KMS-11 (cell line): ENCODE measurements at regions not wholly inside any gene's neighbourhood (a gene's known extent, or its start where the extent isn't known, plus 50 kb on each side); places are given as distances from the start of the nearest gene placed in this dataset.

ENCODE experiments used
- H2AFZ ChIP-seq: fragments of 200-600 bp; sonication (generic); 2 replicates; pipeline ENCODE4 v1.6.1; 2016; ENCODE audit warnings: antibody characterized with exemption, mixed run types, low read depth
- H3K27ac ChIP-seq: fragments of 200-600 bp; sonication (generic); 2 replicates; pipeline ENCODE4 v1.6.1; 2016; ENCODE audit warnings: mild to moderate bottlenecking, mixed run types
- H3K27me3 ChIP-seq: fragments of 200-600 bp; sonication (generic); 2 replicates; pipeline ENCODE4 v1.6.1; 2017; ENCODE audit warnings: mild to moderate bottlenecking, low read depth, mixed run types, moderate library complexity; ENCODE audit not compliant: insufficient read depth
- H3K36me3 ChIP-seq: fragments of 200-600 bp; sonication (generic); 2 replicates; pipeline ENCODE4 v1.6.1; 2017; ENCODE audit warnings: mild to moderate bottlenecking, mixed run types; ENCODE audit not compliant: insufficient read depth
- H3K4me1 ChIP-seq: fragments of 200-600 bp; sonication (generic); 2 replicates; pipeline ENCODE4 v1.6.1; 2016; ENCODE audit warnings: mild to moderate bottlenecking, low read depth, mixed run types; ENCODE audit not compliant: poor library complexity, severe bottlenecking
- H3K4me2 ChIP-seq: fragments of 200-600 bp; sonication (generic); 2 replicates; pipeline ENCODE4 v1.7.0; 2016; ENCODE audit warnings: mild to moderate bottlenecking, mixed run types
- H3K4me3 ChIP-seq: fragments of 200-600 bp; sonication (generic); IDR thresholded peaks from 2 replicates; pipeline ENCODE4 v1.6.1; 2017; ENCODE audit warnings: low read depth, low read length, mixed read lengths; ENCODE audit not compliant: insufficient read depth
- H3K79me2 ChIP-seq: fragments of 200-600 bp; sonication (generic); 2 replicates; pipeline ENCODE4 v1.6.1; 2016; ENCODE audit warnings: low read depth, mixed run types; ENCODE audit not compliant: insufficient read depth
- H3K9ac ChIP-seq: fragments of 200-600 bp; sonication (generic); 2 replicates; pipeline ENCODE4 v1.6.1; 2016; ENCODE audit warnings: mild to moderate bottlenecking, mixed run types
- H4K20me1 ChIP-seq: fragments of 200-600 bp; sonication (generic); 2 replicates; pipeline ENCODE4 v1.6.1; 2016; ENCODE audit warnings: mild to moderate bottlenecking, mixed run types; ENCODE audit not compliant: insufficient read depth
- CTCF ChIP-seq: fragments of 200-600 bp; sonication (generic); conservative IDR thresholded peaks from 2 replicates; pipeline ENCODE4 v1.6.1; 2017; ENCODE audit warnings: low read depth, mild to moderate bottlenecking, antibody characterized with exemption, low read length, moderate library complexity, mixed read lengths

GRCh38 chr7:52006674-52007073 is 690.1 kb upstream of the COBL start:
- H4K20me1 ChIP-seq: no peaks in the 10 kb centered on the region

GRCh38 chr7:52005613-52006012 is 689.0 kb upstream of the COBL start:
- no peaks in the 10 kb centered on the region for H4K20me1 ChIP-seq

More at GRCh38 chr7:52006674-52007073, 690.1 kb upstream of the COBL start:
- H3K4me2 ChIP-seq: no peak overlapping the region
- H3K4me3 ChIP-seq: no peak overlapping the region
- no peak overlapping the region for H2AFZ ChIP-seq
- no peaks in the 10 kb centered on the region for H3K79me2 ChIP-seq
- no peaks in the 10 kb centered on the region for H3K36me3 ChIP-seq
- TF ChIP-seq CTCF: no peak
- no peaks in the 10 kb centered on the region for H3K27me3 ChIP-seq
- H3K4me1 ChIP-seq: no peaks in the 10 kb centered on the region
- H3K9ac ChIP-seq: no peak overlapping the region
- no peak overlapping the region for H3K27ac ChIP-seq

GRCh38 chr7:51995596-51996179 is 679.1 kb upstream of the COBL start:
- TF ChIP-seq CTCF: no peak
- Histone ChIP-seq H3K4me2 (no peak overlapping the region), H4K20me1 (no peaks in the 10 kb centered on the region), H3K4me3 (no peak overlapping the region), H3K27me3 (no peaks in the 10 kb centered on the region), H3K36me3 (no peaks in the 10 kb centered on the region; the same call in 1 of the 2 replicates), H3K9ac (no peak overlapping the region), H2AFZ (no peak overlapping the region), H3K27ac (no peak overlapping the region), H3K4me1 (no peaks in the 10 kb centered on the region), H3K79me2 (no peaks in the 10 kb centered on the region)

More at GRCh38 chr7:52005613-52006012, 689.0 kb upstream of the COBL start:
- H3K27ac ChIP-seq: no peak overlapping the region
- TF ChIP-seq CTCF: no peak
- no peak overlapping the region for H2AFZ ChIP-seq
- H3K9ac ChIP-seq: no peak overlapping the region
- H3K79me2 ChIP-seq: no peaks in the 10 kb centered on the region
- no peak overlapping the region for H3K4me3 ChIP-seq
- H3K4me1 ChIP-seq: no peaks in the 10 kb centered on the region
- H3K36me3 ChIP-seq: no peaks in the 10 kb centered on the region
- H3K27me3 ChIP-seq: no peaks in the 10 kb centered on the region
- H3K4me2 ChIP-seq: no peak overlapping the region

DNA sequence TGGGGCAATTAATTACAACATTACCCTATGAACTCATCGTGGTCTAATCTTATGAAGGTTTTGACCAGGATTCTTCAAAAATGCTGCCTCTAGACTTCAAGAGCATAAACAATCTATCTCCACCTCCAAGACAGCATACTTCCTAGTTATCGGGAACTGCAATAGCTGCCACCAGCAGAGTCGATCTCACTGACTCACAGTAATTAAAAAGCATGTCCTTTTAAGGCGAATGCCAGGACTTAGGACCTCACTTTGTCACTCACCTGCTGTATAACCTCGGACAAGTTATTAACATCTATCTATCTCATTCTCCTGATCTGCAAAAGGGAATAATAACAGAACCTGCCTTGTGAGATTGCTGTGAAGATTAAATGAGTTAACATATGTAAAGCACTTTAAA is 666.0 kb upstream of the COBL start:
- no peaks in the 10 kb centered on the region for H3K79me2 ChIP-seq
- H3K4me1 ChIP-seq: no peaks in the 10 kb centered on the region
- H3K27me3 ChIP-seq: no peaks in the 10 kb centered on the region
- TF ChIP-seq CTCF: no peak
- no peak overlapping the region for H3K4me3 ChIP-seq
- no peak overlapping the region for H2AFZ ChIP-seq
- no peaks in the 10 kb centered on the region for H4K20me1 ChIP-seq
- no peak overlapping the region for H3K9ac ChIP-seq
- no peaks in the 10 kb centered on the region for H3K36me3 ChIP-seq
- no peak overlapping the region for H3K27ac ChIP-seq
- H3K4me2 ChIP-seq: no peak overlapping the region
